ENCODE measurements at regions not wholly inside any gene's neighbourhood (a gene's known extent, or its start where the extent isn't known, plus 50 kb on each side); places are given as distances from the start of the nearest gene placed in this dataset.

DNA sequence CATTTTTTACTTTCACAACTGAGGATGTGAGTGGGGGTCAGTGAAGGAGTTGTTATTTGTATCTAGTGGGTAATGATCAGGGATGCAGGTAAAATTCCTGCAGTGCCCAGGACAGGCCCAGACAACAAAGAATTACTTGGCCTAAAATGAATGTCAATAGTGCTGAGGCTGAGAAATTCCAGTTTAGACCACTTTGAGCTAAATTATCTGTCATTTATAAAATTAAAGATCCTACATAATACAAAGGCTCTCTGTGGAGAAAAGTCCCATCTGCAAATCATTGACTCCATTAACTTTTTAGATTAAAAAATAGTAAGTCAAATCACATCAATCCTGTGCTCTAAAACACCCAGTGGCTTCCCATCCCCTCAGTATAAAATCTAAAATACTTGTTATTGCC lies 130.7 kb upstream of the COL11A1 start:
- no peak for TF ChIP-seq CTCF (IDR thresholded peaks at IDR 0.05)
- TF ChIP-seq POLR2A (IDR thresholded peaks at IDR 0.05), result no peak

Measured in Peyer's patch (tissue), 4 donors.